Neuronal stem cell (in vitro differentiated cells): ENCODE measurements at regions not wholly inside any gene's neighbourhood (a gene's known extent, or its start where the extent isn't known, plus 50 kb on each side); places are given as distances from the start of the nearest gene placed in this dataset.

Source experiments
- DNase-seq: peaks from one replicate; pipeline ENCODE4 v3.0.0-alpha.2; 2013; ENCODE audit warnings: low spot score
- H2AFZ ChIP-seq: one replicate; pipeline ENCODE4 v1.6.1; 2013; ENCODE audit warnings: mild to moderate bottlenecking, low read length, inconsistent platforms
- H2AK5ac ChIP-seq: 2 replicates; pipeline ENCODE4 v1.6.1; 2013; ENCODE audit warnings: low read depth, mild to moderate bottlenecking, inconsistent platforms, low read length, moderate library complexity, mixed read lengths
- H2BK120ac ChIP-seq: 2 replicates; pipeline ENCODE4 v1.6.1; 2013; ENCODE audit warnings: low read depth, mild to moderate bottlenecking, inconsistent platforms, low read length, moderate library complexity, mixed read lengths
- H2BK12ac ChIP-seq: one replicate; pipeline ENCODE4 v1.6.1; 2013; ENCODE audit warnings: low read length, inconsistent platforms
- H2BK15ac ChIP-seq: 2 replicates; pipeline ENCODE4 v1.6.1; 2013; ENCODE audit warnings: mild to moderate bottlenecking, low read length, inconsistent platforms, mixed read lengths
- H2BK5ac ChIP-seq: one replicate; pipeline ENCODE4 v1.6.1; 2013; ENCODE audit warnings: inconsistent platforms, mild to moderate bottlenecking, low read length, moderate library complexity
- H3K14ac ChIP-seq: one replicate; pipeline ENCODE4 v1.6.1; 2013; ENCODE audit warnings: low read length, inconsistent platforms
- H3K18ac ChIP-seq: 2 replicates; pipeline ENCODE4 v1.6.1; 2013; ENCODE audit warnings: low read length, inconsistent platforms
- H3K23ac ChIP-seq: 2 replicates; pipeline ENCODE4 v1.6.1; 2013; ENCODE audit warnings: low read depth, mild to moderate bottlenecking, mixed read lengths, low read length, inconsistent platforms; ENCODE audit not compliant: poor library complexity
- H3K27ac ChIP-seq: replicated peaks from 3 replicates; pipeline ENCODE4 v1.5.1; 2013; ENCODE audit warnings: low read length, inconsistent platforms
- H3K27me3 ChIP-seq, 3 experiments: 2 replicates each; pipeline ENCODE4 v1.6.1; 2013; ENCODE audit warnings: low read length in 3 of 3, mild to moderate bottlenecking in 2 of 3, inconsistent platforms in 1 of 3, low read depth in 1 of 3, mixed read lengths in 1 of 3, moderate library complexity in 1 of 3; ENCODE audit not compliant: control insufficient read depth in 3 of 3, insufficient read depth in 3 of 3
- H3K36me3 ChIP-seq, 2 donors: replicated peaks in 1 of 2; 2 replicates each; pipeline ENCODE4 v1.6.1; 2013; ENCODE audit warnings: low read length in 2 of 2; ENCODE audit not compliant: control insufficient read depth in 2 of 2, insufficient read depth in 2 of 2
- H3K4ac ChIP-seq: 2 replicates; pipeline ENCODE4 v1.6.1; 2013; ENCODE audit warnings: inconsistent platforms, mild to moderate bottlenecking, low read length, moderate library complexity
- H3K4me1 ChIP-seq, 2 donors: 1 replicate in 1 of 2; 2 replicates in 1 of 2; pipeline ENCODE4 v1.6.1; 2013; ENCODE audit warnings: low read length in 2 of 2, low read depth in 1 of 2; ENCODE audit not compliant: control insufficient read depth in 2 of 2, insufficient read depth in 1 of 2
- H3K4me2 ChIP-seq: one replicate; pipeline ENCODE4 v1.6.1; 2013; ENCODE audit warnings: mild to moderate bottlenecking, low read length, inconsistent platforms; ENCODE audit not compliant: insufficient read depth, poor library complexity, severe bottlenecking
- H3K4me3 ChIP-seq, 2 donors: 2 replicates each; pipeline ENCODE4 v1.5.1; 2013; ENCODE audit warnings: low read length in 2 of 2, mild to moderate bottlenecking in 2 of 2, inconsistent platforms in 1 of 2, moderate library complexity in 1 of 2
- H3K79me1 ChIP-seq: one replicate; pipeline ENCODE4 v1.6.1; 2013; ENCODE audit warnings: low read depth, mild to moderate bottlenecking, inconsistent platforms, low read length, moderate library complexity
- H3K9ac ChIP-seq: one replicate; pipeline ENCODE4 v1.6.1; 2013; ENCODE audit warnings: mild to moderate bottlenecking, low read depth, low read length, inconsistent platforms; ENCODE audit not compliant: poor library complexity
- H3K9me3 ChIP-seq, 2 donors: replicated peaks in 1 of 2; 2 replicates each; pipeline versions ENCODE3 to v1.6.1; 2013; ENCODE audit warnings: low read length in 2 of 2, mild to moderate bottlenecking in 2 of 2, inconsistent platforms in 1 of 2, low read depth in 1 of 2, mixed read lengths in 1 of 2, moderate library complexity in 1 of 2; ENCODE audit not compliant: control insufficient read depth in 2 of 2, insufficient read depth in 1 of 2
- H4K8ac ChIP-seq: one replicate; pipeline ENCODE4 v1.6.1; 2013; ENCODE audit warnings: low read depth, mild to moderate bottlenecking, inconsistent platforms, low read length, moderate library complexity
- H4K91ac ChIP-seq: one replicate; pipeline ENCODE4 v1.6.1; 2013; ENCODE audit warnings: low read length, low read depth, mild to moderate bottlenecking, inconsistent platforms; ENCODE audit not compliant: poor library complexity
- WGBS, 2 donors: extraction: QIAGEN DNeasy Blood & Tissue Kit; methylation state at CpG; one replicate each; pipeline ENCODE4 v1.1.7; 2013; ENCODE audit warnings: missing lambda C conversion rate in 2 of 2, mixed read lengths in 1 of 2; ENCODE audit not compliant: insufficient read length in 2 of 2, insufficient replicate concordance in 1 of 2; ENCODE audit errors: extremely low coverage in 2 of 2; 5-methylcytosine and 5-hydroxymethylcytosine counted together

- no peak for DNase-seq
- Histone ChIP-seq H3K23ac (no peak overlapping the region), H2BK12ac (no peak overlapping the region), H3K9ac (no peak overlapping the region), H2BK120ac (no peak overlapping the region), H3K4ac (no peak overlapping the region), H2BK15ac (no peak overlapping the region), H3K4me1 (no peaks in the 10 kb centered on the region), H3K4me3 (no peak overlapping the region), H2AFZ (no peak overlapping the region), H4K8ac (no peak overlapping the region), H3K4me2 (no peak overlapping the region), H4K91ac (no peak overlapping the region), H3K79me1 (no peaks in the 10 kb centered on the region), H2AK5ac (no peak overlapping the region), H3K36me3 (no peaks in the 10 kb centered on the region), H2BK5ac (no peak overlapping the region), H3K27me3 (no peaks in the 10 kb centered on the region), H3K9me3 (no peaks in the 10 kb centered on the region), H3K27ac (no peak overlapping the region), H3K14ac (no peak overlapping the region), H3K18ac (no peak overlapping the region)
- no CpG with 5 or more reads among the region's 2 CpGs for WGBS, 2 donors
Measured at GRCh38 chr7:28328146-28328545, 84.2 kb upstream of the CREB5 start.

GRCh38 chr7:28328822-28329660 is 83.3 kb upstream of the CREB5 start:
- no CpG with 5 or more reads among the region's 9 CpGs for WGBS, 2 donors
- H3K23ac ChIP-seq: no peak overlapping the region
- no peak overlapping the region for H2BK5ac ChIP-seq
- no peak overlapping the region for H3K27ac ChIP-seq
- no peak overlapping the region for H3K4me3 ChIP-seq
- no peak for DNase-seq
- H4K91ac ChIP-seq: no peak overlapping the region
- H3K4me1 ChIP-seq: no peaks in the 10 kb centered on the region
- no peak overlapping the region for H3K14ac ChIP-seq
- no peaks in the 10 kb centered on the region for H3K79me1 ChIP-seq
- no peak overlapping the region for H3K4ac ChIP-seq
- no peak overlapping the region for H3K18ac ChIP-seq
- H2BK12ac ChIP-seq: no peak overlapping the region
- H3K9ac ChIP-seq: no peak overlapping the region
- no peak overlapping the region for H2AK5ac ChIP-seq
- H3K36me3 ChIP-seq: no peaks in the 10 kb centered on the region
- H4K8ac ChIP-seq: no peak overlapping the region
- no peaks in the 10 kb centered on the region for H3K27me3 ChIP-seq
- H2AFZ ChIP-seq: no peak overlapping the region
- no peaks in the 10 kb centered on the region for H3K9me3 ChIP-seq
- no peak overlapping the region for H2BK15ac ChIP-seq
- H3K4me2 ChIP-seq: no peak overlapping the region
- H2BK120ac ChIP-seq: no peak overlapping the region

DNA sequence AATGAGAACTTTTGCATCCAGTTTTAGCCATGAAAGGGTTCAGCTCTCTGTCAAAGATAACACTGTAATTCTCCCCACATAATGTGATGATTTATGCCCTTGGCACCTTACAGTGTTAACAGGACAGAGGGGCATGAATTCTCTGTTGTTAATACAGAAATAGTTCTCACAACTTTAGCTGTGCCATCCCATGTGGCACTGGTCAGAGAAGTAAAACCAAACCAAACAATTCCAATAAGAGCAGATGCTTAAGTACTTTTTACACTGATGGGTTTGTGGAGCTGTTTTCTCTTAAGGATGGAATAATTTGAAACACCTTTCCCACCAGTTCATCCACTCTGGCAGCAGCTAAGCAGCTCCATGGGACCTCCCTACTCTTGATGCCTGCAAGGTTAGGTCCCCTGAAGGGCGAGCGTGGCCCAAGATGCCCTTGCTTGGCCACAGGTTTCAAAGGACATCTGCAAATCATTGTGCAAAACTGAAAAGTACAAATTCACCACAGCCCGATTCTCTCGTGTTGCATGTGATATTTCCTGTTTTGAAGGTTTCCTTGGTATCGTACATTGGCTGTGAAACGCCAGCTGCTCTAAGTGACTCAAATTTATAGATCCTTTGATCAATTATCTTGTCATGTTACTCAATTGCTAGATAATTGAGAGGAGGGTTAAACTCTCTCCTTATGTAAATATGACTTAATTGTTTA is 82.5 kb upstream of the CREB5 start:
- Histone ChIP-seq H3K79me1 (no peaks in the 10 kb centered on the region), H3K4me2 (no peak overlapping the region), H2AFZ (no peak overlapping the region), H3K4me1 (no peaks in the 10 kb centered on the region), H2BK12ac (no peak overlapping the region), H3K9me3 (no peaks in the 10 kb centered on the region), H2BK15ac (no peak overlapping the region), H3K27ac (no peak overlapping the region), H3K9ac (no peak overlapping the region), H3K36me3 (no peaks in the 10 kb centered on the region), H2AK5ac (no peak overlapping the region), H2BK120ac (no peak overlapping the region), H3K18ac (no peak overlapping the region), H3K4me3 (no peak overlapping the region), H3K14ac (no peak overlapping the region), H3K23ac (no peak overlapping the region), H3K27me3 (no peaks in the 10 kb centered on the region), H2BK5ac (no peak overlapping the region), H4K8ac (no peak overlapping the region), H3K4ac (no peak overlapping the region), H4K91ac (no peak overlapping the region)
- no peak for DNase-seq
- WGBS, 2 donors: no CpG with 5 or more reads among the region's 6 CpGs

DNA sequence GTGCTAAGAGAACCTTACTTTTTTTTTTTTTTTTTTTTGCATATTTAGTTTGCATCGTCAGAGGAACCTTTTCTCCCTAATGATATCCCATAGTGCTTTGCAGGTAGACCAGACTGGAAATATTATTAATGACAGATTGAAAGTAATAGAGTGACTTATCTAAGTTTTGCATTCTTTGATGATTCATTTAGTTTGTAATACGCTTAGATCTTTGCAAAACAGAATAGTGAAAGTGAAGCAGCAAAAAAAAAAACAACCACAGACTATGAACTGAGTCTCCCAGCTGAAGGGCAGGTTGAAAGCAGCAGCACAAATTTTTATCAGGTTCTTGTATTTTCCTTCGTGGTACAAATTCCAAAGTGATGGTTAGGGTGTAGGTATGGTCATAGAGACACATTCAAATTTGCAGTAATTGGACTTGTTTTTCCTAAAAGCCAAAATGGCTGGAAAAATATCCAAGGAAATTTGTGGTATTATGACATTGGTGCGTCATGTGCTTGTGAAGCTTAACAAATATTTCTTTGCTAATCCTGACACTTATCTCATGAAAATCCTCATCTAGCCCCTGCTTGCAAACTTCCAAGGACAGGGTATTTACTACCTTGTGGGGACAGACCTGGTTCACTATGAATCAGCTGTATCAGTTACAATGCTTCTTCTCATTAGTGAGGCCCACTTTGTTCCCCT is 81.8 kb upstream of the CREB5 start:
- no peak overlapping the region for H3K4me2 ChIP-seq
- H4K8ac ChIP-seq: no peak overlapping the region
- no peak for DNase-seq
- no peak overlapping the region for H2AK5ac ChIP-seq
- no peak overlapping the region for H3K18ac ChIP-seq
- H2BK5ac ChIP-seq: no peak overlapping the region
- H2AFZ ChIP-seq: no peak overlapping the region
- H3K9me3 ChIP-seq: no peaks in the 10 kb centered on the region
- no peaks in the 10 kb centered on the region for H3K79me1 ChIP-seq
- no peak overlapping the region for H3K23ac ChIP-seq
- H3K9ac ChIP-seq: no peak overlapping the region
- no peak overlapping the region for H4K91ac ChIP-seq
- H3K27me3 ChIP-seq: no peaks in the 10 kb centered on the region
- no peak overlapping the region for H3K4me3 ChIP-seq
- no peak overlapping the region for H3K4ac ChIP-seq
- WGBS, 2 donors: no CpG with 5 or more reads among the region's 4 CpGs
- no peak overlapping the region for H2BK12ac ChIP-seq
- no peak overlapping the region for H2BK120ac ChIP-seq
- no peaks in the 10 kb centered on the region for H3K36me3 ChIP-seq
- H3K4me1 ChIP-seq: no peaks in the 10 kb centered on the region
- no peak overlapping the region for H2BK15ac ChIP-seq
- H3K27ac ChIP-seq: no peak overlapping the region
- no peak overlapping the region for H3K14ac ChIP-seq
